ENCODE measurements at regions not wholly inside any gene's neighbourhood (a gene's known extent, or its start where the extent isn't known, plus 50 kb on each side); places are given as distances from the start of the nearest gene placed in this dataset.

GRCh38 chrX:65925005-65925404, 114.9 kb downstream of the VSIG4 start:
- TF ChIP-seq CTCF (IDR thresholded peaks at IDR 0.05; ENCODE audit: borderline replicate concordance, extremely low read depth, low read length, poor library complexity, severe bottlenecking) = no peak
- no peak for TF ChIP-seq EZH2 (IDR thresholded peaks at IDR 0.05; ENCODE audit: borderline replicate concordance, low read depth, low read length, severe bottlenecking)
